SK-N-SH (cell line): ENCODE measurements at regions not wholly inside any gene's neighbourhood (a gene's known extent, or its start where the extent isn't known, plus 50 kb on each side); places are given as distances from the start of the nearest gene placed in this dataset.

Experiments used
- ELF1 ChIP-seq: IDR thresholded peaks from 2 replicates; pipeline ENCODE4 v1.4.0; 2012
- EP300 ChIP-seq, 2 experiments: IDR thresholded peaks; 2 replicates each; pipeline versions ENCODE4 v1.4.0 to v1.6.1; 2012; ENCODE audit warnings: borderline replicate concordance in 1 of 2, low read depth in 1 of 2, low read length in 1 of 2
- EZH2phosphoT487 ChIP-seq: fragments of 200-600 bp; sonication (generic); IDR thresholded peaks from 2 replicates; pipeline ENCODE4 v1.6.1; 2017; ENCODE audit warnings: low read depth, mixed run types, mild to moderate bottlenecking, antibody characterized with exemption, moderate library complexity, borderline replicate concordance
- FOXJ3 ChIP-seq: sonication (generic); formaldehyde crosslinking; IDR thresholded peaks from 2 replicates; pipeline ENCODE4 v1.5.1; 2020; ENCODE audit warnings: mild to moderate bottlenecking, missing genetic modification reagents
- FOXM1 ChIP-seq: IDR thresholded peaks from 2 replicates; pipeline ENCODE4 v1.4.0; 2012; ENCODE audit warnings: low read depth, mild to moderate bottlenecking
- GATA2 ChIP-seq: sonication (generic); formaldehyde crosslinking; IDR thresholded peaks from 2 replicates; pipeline ENCODE4 v1.5.0; 2020; ENCODE audit warnings: mild to moderate bottlenecking, missing genetic modification reagents
- MXI1 ChIP-seq: IDR thresholded peaks from 2 replicates; pipeline ENCODE4 v1.6.1; 2012; ENCODE audit warnings: mild to moderate bottlenecking, low read depth, low read length, improper control_type of control experiment
- NFIC ChIP-seq: IDR thresholded peaks from 2 replicates; pipeline ENCODE4 v1.4.0; 2012; ENCODE audit warnings: borderline replicate concordance
- POLR2AphosphoS5 ChIP-seq: IDR thresholded peaks from 2 replicates; pipeline ENCODE4 v1.6.1; 2012; ENCODE audit warnings: low read depth, low read length
- SIN3A ChIP-seq: IDR thresholded peaks from 2 replicates; pipeline ENCODE4 v1.6.1; 2012; ENCODE audit warnings: low read depth, mild to moderate bottlenecking, low read length, moderate library complexity, borderline replicate concordance
- TAF1 ChIP-seq: IDR thresholded peaks from 2 replicates; pipeline ENCODE4 v1.6.1; 2012; ENCODE audit warnings: low read depth, mild to moderate bottlenecking, low read length, moderate library complexity, borderline replicate concordance
- TF ChIP-seq, protein P1 (sequence below): fragments of 200-600 bp; sonication (generic); IDR thresholded peaks from 2 replicates; pipeline ENCODE4 v1.6.1; 2017; ENCODE audit warnings: antibody characterized with exemption, mild to moderate bottlenecking, moderate library complexity

DNA sequence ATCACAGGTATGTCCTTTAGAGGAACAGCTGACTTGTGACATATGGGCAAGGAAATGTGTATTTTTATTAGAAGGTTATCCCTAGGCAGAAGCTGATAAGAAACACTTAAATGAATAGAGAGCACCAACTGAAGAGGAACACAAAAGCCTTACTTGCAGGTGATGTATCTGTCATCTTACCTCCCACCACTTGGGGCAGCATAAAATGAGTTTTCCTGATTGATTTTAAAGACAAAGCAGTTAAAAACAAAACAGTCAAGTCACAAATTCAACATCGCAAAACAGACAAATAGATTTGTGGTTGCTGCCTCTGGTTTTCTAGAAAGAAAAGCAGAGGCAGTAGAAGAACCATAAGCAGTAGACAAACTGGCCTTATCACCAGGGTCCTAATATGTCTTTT is 302.4 kb upstream of the ZNF462 start:
- TF ChIP-seq, protein P1, sequence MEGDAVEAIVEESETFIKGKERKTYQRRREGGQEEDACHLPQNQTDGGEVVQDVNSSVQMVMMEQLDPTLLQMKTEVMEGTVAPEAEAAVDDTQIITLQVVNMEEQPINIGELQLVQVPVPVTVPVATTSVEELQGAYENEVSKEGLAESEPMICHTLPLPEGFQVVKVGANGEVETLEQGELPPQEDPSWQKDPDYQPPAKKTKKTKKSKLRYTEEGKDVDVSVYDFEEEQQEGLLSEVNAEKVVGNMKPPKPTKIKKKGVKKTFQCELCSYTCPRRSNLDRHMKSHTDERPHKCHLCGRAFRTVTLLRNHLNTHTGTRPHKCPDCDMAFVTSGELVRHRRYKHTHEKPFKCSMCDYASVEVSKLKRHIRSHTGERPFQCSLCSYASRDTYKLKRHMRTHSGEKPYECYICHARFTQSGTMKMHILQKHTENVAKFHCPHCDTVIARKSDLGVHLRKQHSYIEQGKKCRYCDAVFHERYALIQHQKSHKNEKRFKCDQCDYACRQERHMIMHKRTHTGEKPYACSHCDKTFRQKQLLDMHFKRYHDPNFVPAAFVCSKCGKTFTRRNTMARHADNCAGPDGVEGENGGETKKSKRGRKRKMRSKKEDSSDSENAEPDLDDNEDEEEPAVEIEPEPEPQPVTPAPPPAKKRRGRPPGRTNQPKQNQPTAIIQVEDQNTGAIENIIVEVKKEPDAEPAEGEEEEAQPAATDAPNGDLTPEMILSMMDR = peak; percentile 40
- no peak for TF ChIP-seq FOXJ3 (CRISPR knock-in tag)
- no peak for TF ChIP-seq NFIC
- TF ChIP-seq POLR2AphosphoS5 = no peak
- no peak for TF ChIP-seq TAF1
- no peak for TF ChIP-seq FOXM1
- TF ChIP-seq EP300 (IDR thresholded peaks at IDR 0.05; ENCODE audit: borderline replicate concordance in 1 of 2, low read depth in 1 of 2, low read length in 1 of 2) = no peak
- TF ChIP-seq SIN3A = no peak
- TF ChIP-seq GATA2 (CRISPR knock-in tag) = no peak
- TF ChIP-seq EZH2phosphoT487 = no peak
- no peak for TF ChIP-seq ELF1
- no peak for TF ChIP-seq MXI1
